VCaP (cell line): ENCODE measurements at regions not wholly inside any gene's neighbourhood (a gene's known extent, or its start where the extent isn't known, plus 50 kb on each side); places are given as distances from the start of the nearest gene placed in this dataset.

Experiments
- H3K27ac ChIP-seq: fragments of 450-650 bp; 2 replicates; pipeline ENCODE4 v1.5.1; 2017
- CTCF ChIP-seq: fragments of 450-650 bp; conservative IDR thresholded peaks from 2 replicates; pipeline ENCODE4 v1.5.1; 2017; ENCODE audit warnings: mild to moderate bottlenecking, moderate library complexity

GRCh38 chr18:60157810-60158209, 214.8 kb downstream of the MC4R start:
- H3K27ac ChIP-seq, result no peak overlapping the region
- TF ChIP-seq CTCF, result no peak

GRCh38 chr18:60153376-60153775, 219.2 kb downstream of the MC4R start:
- no peak overlapping the region for H3K27ac ChIP-seq
- TF ChIP-seq CTCF, result no peak

- no peak for TF ChIP-seq CTCF
- H3K27ac ChIP-seq, result no peak overlapping the region
Observed at GRCh38 chr18:60149316-60149715, 223.3 kb downstream of the MC4R start.

- H3K27ac ChIP-seq, result no peak overlapping the region
- TF ChIP-seq CTCF, result no peak
Observed at GRCh38 chr18:60147323-60147722, 225.3 kb downstream of the MC4R start.

- no peak for TF ChIP-seq CTCF
- no peak overlapping the region for H3K27ac ChIP-seq
Observed at GRCh38 chr18:60146220-60146960, 226.2 kb downstream of the MC4R start.

GRCh38 chr18:60145776-60146175, 226.8 kb downstream of the MC4R start:
- no peak overlapping the region for H3K27ac ChIP-seq
- no peak for TF ChIP-seq CTCF

- no peak overlapping the region for H3K27ac ChIP-seq
- TF ChIP-seq CTCF, result no peak
Observed at GRCh38 chr18:60134806-60135205, 235.0 kb downstream of the PMAIP1 start.
